Peyer's patch (tissue), 4 donors: ENCODE measurements at regions not wholly inside any gene's neighbourhood (a gene's known extent, or its start where the extent isn't known, plus 50 kb on each side); places are given as distances from the start of the nearest gene placed in this dataset.

Experiments
- DNase-seq, 3 donors: peaks; one replicate each; pipeline ENCODE4 v3.0.0-alpha.2; 2017 to 2019
- H3K27ac ChIP-seq, 4 donors: fragments of 200-600 bp; sonication (generic); one replicate each; pipeline ENCODE4 v1.5.1; 2016 to 2019
- H3K27me3 ChIP-seq, 2 donors: fragments of 200-600 bp; sonication (generic); one replicate each; pipeline ENCODE4 v1.5.1; 2019
- H3K36me3 ChIP-seq, 3 donors: fragments of 200-600 bp; sonication (generic); one replicate each; pipeline ENCODE4 v1.5.1; 2016 to 2019
- H3K4me1 ChIP-seq, 4 donors: fragments of 200-600 bp; sonication (generic); one replicate each; pipeline ENCODE4 v1.5.1; 2016 to 2019
- H3K4me3 ChIP-seq, 4 donors: fragments of 200-600 bp; sonication (generic); 1 replicate in 3 of 4; 2 replicates in 1 of 4; pipeline ENCODE4 v1.5.1; 2016 to 2019; ENCODE audit warnings: mild to moderate bottlenecking in 1 of 4
- H3K9me3 ChIP-seq, 4 donors: fragments of 200-600 bp; sonication (generic); one replicate each; pipeline ENCODE4 v1.5.1; 2016 to 2019; ENCODE audit warnings: mild to moderate bottlenecking in 1 of 4
- POLR2A ChIP-seq, 2 donors: fragments of 450-650 bp; IDR thresholded peaks; one replicate each; pipeline ENCODE4 v1.5.1; 2017; ENCODE audit warnings: antibody characterized with exemption in 2 of 2, mild to moderate bottlenecking in 2 of 2, moderate library complexity in 2 of 2
- TF ChIP-seq, protein P1 (sequence below), 6 experiments: fragments of 450-650 bp in 4 of 6; fragments of 200-600 bp in 2 of 6; sonication (generic) in 1 of 6; IDR thresholded peaks; one replicate each; pipeline ENCODE4 v1.5.1; 2017 to 2019; ENCODE audit warnings: antibody characterized with exemption in 6 of 6, mild to moderate bottlenecking in 3 of 6, moderate library complexity in 1 of 6

DNA sequence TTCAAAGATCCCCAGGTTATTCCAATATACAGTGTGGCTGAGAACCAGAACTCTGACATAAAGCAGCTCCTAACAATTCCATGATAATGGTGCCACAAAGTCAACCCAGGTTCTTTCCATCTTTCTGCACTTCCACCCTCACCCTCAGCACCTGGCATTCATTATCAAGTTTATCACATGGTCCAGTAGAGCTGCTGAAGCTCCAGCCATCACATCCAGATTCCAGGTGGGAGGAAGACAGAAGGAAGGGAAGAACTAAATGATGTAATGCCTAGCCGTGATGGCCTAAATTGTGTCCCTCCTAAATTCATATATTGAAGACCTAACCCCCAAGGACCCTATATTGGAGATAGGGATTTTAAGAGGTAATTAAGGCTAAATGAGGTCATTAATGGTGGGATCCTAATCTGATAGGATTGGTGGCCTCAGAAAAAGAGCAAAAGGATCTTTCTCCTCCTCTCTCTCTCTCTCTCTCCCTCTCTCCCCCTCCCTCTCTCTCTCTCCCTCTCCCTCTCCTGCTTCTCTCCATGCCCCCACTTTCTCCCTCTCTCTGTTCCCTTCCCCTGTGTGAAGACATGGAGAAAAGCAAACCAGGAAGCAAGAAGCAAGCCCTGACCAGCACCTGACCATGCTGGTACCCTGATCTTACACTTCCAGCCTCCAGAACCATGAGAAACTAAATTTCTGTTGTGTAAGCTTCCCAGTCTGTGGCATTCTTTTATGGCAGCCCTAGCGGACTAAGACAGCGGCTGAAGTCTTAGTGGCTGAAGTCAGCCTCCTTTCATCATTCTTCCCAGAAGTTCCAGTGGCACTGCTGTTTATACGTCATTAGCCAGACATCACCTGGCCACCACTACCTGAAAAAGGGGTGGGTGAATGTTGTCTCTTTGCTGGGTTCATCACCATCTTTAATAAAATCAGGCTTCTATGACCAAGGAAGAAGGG lies 369.7 kb upstream of the PROK2 start:
- peaks cover 0 to 3% (median 0%) of the 10 kb centered on the region in 4 donors for H3K9me3 ChIP-seq
- no peak for DNase-seq
- no peaks in the 10 kb centered on the region for H3K36me3 ChIP-seq
- H3K4me3 ChIP-seq, result no peak overlapping the region
- TF ChIP-seq, protein P1, sequence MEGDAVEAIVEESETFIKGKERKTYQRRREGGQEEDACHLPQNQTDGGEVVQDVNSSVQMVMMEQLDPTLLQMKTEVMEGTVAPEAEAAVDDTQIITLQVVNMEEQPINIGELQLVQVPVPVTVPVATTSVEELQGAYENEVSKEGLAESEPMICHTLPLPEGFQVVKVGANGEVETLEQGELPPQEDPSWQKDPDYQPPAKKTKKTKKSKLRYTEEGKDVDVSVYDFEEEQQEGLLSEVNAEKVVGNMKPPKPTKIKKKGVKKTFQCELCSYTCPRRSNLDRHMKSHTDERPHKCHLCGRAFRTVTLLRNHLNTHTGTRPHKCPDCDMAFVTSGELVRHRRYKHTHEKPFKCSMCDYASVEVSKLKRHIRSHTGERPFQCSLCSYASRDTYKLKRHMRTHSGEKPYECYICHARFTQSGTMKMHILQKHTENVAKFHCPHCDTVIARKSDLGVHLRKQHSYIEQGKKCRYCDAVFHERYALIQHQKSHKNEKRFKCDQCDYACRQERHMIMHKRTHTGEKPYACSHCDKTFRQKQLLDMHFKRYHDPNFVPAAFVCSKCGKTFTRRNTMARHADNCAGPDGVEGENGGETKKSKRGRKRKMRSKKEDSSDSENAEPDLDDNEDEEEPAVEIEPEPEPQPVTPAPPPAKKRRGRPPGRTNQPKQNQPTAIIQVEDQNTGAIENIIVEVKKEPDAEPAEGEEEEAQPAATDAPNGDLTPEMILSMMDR (IDR thresholded peaks at IDR 0.05), result no peak
- TF ChIP-seq POLR2A (IDR thresholded peaks at IDR 0.05), result no peak
- peak overlapping the region in 3 of 4 donors; percentile 40 to 68 (median 64) for H3K27ac ChIP-seq
- no peaks in the 10 kb centered on the region for H3K27me3 ChIP-seq
- peaks cover 0 to 41% (median 6%) of the 10 kb centered on the region in 4 donors for H3K4me1 ChIP-seq

DNA sequence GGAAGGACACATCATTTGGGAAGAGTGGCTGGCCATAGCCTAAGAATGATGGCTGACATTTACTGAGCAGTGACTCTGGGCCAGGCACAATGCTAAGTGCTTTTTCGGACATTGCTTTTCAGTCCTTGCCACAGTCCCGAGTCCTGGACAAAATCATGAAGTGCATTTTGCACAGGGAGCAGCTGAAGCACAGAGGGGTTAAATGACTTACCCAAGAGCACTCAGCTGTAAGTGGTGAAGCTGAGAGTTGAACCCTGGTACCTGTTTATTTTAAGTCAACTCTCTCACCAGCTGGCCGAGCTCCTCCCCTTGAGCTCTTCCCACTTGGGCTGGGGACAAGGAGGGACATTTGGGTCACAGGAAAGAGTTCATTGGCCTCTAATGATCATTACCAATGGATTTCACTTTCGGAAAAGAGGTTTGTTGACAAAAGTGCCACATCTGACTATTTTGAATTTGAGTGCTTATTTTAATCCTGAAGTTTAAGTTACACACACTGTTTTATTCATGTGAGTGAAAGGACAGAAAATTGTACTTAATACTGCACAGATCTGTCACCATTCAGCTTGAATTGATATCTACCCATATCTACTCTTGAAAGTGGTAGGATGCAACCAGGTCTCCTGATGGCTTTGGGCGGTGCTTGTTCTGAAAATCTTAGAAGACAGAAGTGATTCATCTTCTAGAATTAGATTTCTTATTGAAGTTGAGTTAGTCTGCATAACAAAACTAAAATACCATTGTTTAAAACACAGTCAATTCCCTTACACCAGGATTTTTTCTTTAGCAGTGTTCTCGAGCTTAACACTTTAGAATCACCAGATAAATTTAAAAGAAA lies 368.7 kb upstream of the PROK2 start:
- Histone ChIP-seq H3K4me1 (peaks cover 0 to 41% (median 6%) of the 10 kb centered on the region in 4 donors), H3K36me3 (no peaks in the 10 kb centered on the region), H3K27ac (peak overlapping the region; percentile 6 to 75 (median 48)), H3K4me3 (peak overlapping the region in 1 of 4 donors; percentile 28), H3K27me3 (no peaks in the 10 kb centered on the region), H3K9me3 (peaks cover 0 to 3% (median 0%) of the 10 kb centered on the region in 4 donors)
- TF ChIP-seq, protein P1 (IDR thresholded peaks at IDR 0.05), result no peak
- TF ChIP-seq POLR2A (IDR thresholded peaks at IDR 0.05), result no peak
- DNase-seq, result no peak

DNA sequence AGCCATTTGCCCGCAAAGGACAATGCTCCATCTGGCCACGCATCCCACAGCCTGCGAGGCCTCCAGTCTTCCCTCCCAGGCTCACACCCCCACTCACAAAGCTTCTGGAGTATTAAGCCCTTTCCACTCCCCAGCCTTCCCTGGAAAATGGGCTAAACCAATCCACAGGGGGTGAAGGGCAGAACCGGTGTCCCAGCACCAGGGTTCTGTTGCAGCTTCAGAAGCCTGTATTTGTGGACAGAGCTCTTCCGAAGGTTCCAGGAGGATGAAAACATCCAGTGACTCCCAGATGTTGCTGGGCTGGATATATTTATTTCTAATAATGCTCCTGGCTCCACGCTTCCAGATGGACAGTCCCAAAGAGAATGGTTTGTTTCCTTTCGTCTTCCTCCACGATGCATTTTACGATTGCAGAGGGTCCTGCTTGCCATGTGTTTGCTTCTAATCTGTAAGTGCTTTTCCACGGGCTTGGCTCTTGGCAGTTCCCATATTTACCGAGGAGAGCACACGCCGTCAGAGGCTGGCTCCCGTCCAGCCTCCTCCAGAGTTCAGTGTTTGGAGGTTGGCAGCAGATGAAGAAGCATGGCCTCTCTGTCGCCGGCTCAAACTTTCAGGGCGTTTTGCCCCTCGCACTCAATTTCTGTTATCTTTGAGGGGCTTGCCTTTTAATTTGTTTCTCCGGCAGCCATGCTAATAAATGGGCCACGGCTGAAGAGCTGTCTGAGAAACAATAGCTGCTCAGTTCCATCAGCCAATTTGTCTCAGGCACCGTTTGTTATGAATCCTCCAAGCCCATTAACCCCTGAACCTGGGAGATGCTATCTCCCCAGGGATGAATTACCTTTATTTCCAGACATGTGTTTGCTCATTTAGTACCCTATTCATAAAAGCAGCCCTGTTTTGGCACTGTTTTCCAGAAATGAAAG lies 367.9 kb upstream of the PROK2 start:
- Histone ChIP-seq H3K4me3 (peak overlapping the region in 2 of 4 donors; percentile 28 to 38), H3K9me3 (peaks cover 0 to 3% (median 0%) of the 10 kb centered on the region in 4 donors), H3K27ac (peak overlapping the region; percentile 6 to 75 (median 48)), H3K4me1 (peaks cover 0 to 41% (median 6%) of the 10 kb centered on the region in 4 donors), H3K27me3 (no peaks in the 10 kb centered on the region), H3K36me3 (no peaks in the 10 kb centered on the region)
- no peak for TF ChIP-seq POLR2A (IDR thresholded peaks at IDR 0.05)
- TF ChIP-seq, protein P1 (IDR thresholded peaks at IDR 0.05), result no peak
- peak in 2 of 3 donors; percentile 71 to 74 for DNase-seq

DNA sequence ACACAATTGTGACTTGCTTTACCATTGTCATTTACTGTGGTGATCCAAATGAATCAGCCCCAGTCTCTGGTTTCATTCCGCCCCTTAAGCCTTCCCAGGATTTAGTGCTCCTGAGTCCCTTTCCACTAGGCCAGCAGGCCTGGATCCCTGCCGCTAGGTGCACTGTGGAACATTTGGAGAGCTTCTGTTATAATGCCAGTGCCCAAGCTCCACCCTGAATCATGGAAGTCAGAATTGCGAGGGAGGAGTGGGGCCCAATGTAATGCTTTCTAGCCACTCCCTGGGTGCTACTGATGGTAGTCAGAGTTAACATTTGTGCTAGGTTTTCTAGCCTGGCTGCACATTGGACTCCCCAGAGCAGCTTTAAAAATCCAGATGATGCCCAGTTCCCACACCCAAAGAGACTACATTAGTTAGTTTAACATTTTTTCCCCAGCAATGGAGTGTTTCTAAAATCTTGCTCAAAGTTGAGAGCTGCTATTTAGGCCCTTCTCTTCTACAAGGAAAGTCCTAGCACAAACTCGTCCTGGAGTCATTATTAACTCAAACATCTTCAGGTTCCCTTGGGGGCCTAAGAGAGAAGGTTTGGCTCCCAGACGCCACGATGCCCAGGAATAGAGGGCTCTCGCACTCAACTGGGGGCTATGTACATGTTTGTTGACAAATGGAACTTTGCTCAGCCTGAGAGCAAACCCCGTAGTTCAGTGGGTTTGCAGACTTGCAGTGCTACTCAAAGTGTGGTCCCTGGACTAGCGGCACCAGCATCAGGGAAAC lies 366.7 kb upstream of the PROK2 start:
- Histone ChIP-seq H3K36me3 (no peaks in the 10 kb centered on the region), H3K4me1 (peaks cover 0 to 41% (median 6%) of the 10 kb centered on the region in 4 donors), H3K9me3 (peaks cover 0 to 3% (median 0%) of the 10 kb centered on the region in 4 donors), H3K27me3 (no peaks in the 10 kb centered on the region), H3K27ac (peak overlapping the region in 3 of 4 donors; percentile 28 to 75 (median 64)), H3K4me3 (peak overlapping the region in 1 of 4 donors; percentile 4)
- no peak for DNase-seq
- no peak for TF ChIP-seq POLR2A (IDR thresholded peaks at IDR 0.05)
- TF ChIP-seq, protein P1 (IDR thresholded peaks at IDR 0.05), result peak in 3 of 6 experiments; percentile 15 to 24 (median 18)
